ENCODE measurements at regions not wholly inside any gene's neighbourhood (a gene's known extent, or its start where the extent isn't known, plus 50 kb on each side); places are given as distances from the start of the nearest gene placed in this dataset.

- TF ChIP-seq CTCF (IDR thresholded peaks at IDR 0.05; ENCODE audit: unreplicated experiment) = no peak
- DNase-seq (ENCODE audit: low spot score in 2 of 2, unreplicated experiment in 2 of 2) = no peak
- Mint-ChIP-seq H3K27ac (no peak overlapping the region), H3K36me3 (no peaks in the 10 kb centered on the region), H3K4me3 (no peak overlapping the region), H3K9me3 (no peaks in the 10 kb centered on the region), H3K27me3 (ENCODE audit: low read depth) (peaks cover 11% of the 10 kb centered on the region), H3K4me1 (peaks cover 14% of the 10 kb centered on the region)
Observed at GRCh38 chr1:229857585-229857984, 209.5 kb upstream of the GALNT2 start.

GRCh38 chr1:229859026-229859425 is 208.0 kb upstream of the GALNT2 start:
- no peak overlapping the region for H3K4me3 Mint-ChIP-seq
- DNase-seq (ENCODE audit: low spot score in 2 of 2, unreplicated experiment in 2 of 2) = no peak
- no peaks in the 10 kb centered on the region for H3K9me3 Mint-ChIP-seq
- H3K36me3 Mint-ChIP-seq = no peaks in the 10 kb centered on the region
- H3K27me3 Mint-ChIP-seq (ENCODE audit: low read depth) = peaks cover 11% of the 10 kb centered on the region
- TF ChIP-seq CTCF (IDR thresholded peaks at IDR 0.05; ENCODE audit: unreplicated experiment) = no peak
- H3K27ac Mint-ChIP-seq = no peak overlapping the region
- H3K4me1 Mint-ChIP-seq = peaks cover 14% of the 10 kb centered on the region

- Mint-ChIP-seq H3K9me3 (no peaks in the 10 kb centered on the region), H3K4me3 (no peak overlapping the region), H3K27me3 (ENCODE audit: low read depth) (no peaks in the 10 kb centered on the region), H3K36me3 (no peaks in the 10 kb centered on the region), H3K4me1 (peaks cover 14% of the 10 kb centered on the region), H3K27ac (no peak overlapping the region)
- TF ChIP-seq CTCF (IDR thresholded peaks at IDR 0.05; ENCODE audit: unreplicated experiment) = no peak
- DNase-seq (ENCODE audit: low spot score in 2 of 2, unreplicated experiment in 2 of 2) = no peak
Observed at GRCh38 chr1:229860926-229861325, 206.1 kb upstream of the GALNT2 start.

- Mint-ChIP-seq H3K27me3 (ENCODE audit: low read depth) (no peaks in the 10 kb centered on the region), H3K9me3 (no peaks in the 10 kb centered on the region), H3K27ac (peak overlapping the region; percentile 55), H3K4me3 (no peak overlapping the region), H3K4me1 (peaks cover 14% of the 10 kb centered on the region), H3K36me3 (no peaks in the 10 kb centered on the region)
- no peak for TF ChIP-seq CTCF (IDR thresholded peaks at IDR 0.05; ENCODE audit: unreplicated experiment)
- DNase-seq (ENCODE audit: low spot score in 2 of 2, unreplicated experiment in 2 of 2) = no peak
Observed at GRCh38 chr1:229862017-229862774, 204.8 kb upstream of the GALNT2 start.

- TF ChIP-seq CTCF (IDR thresholded peaks at IDR 0.05; ENCODE audit: unreplicated experiment) = no peak
- Mint-ChIP-seq H3K4me3 (no peak overlapping the region), H3K4me1 (peaks cover 14% of the 10 kb centered on the region), H3K27me3 (ENCODE audit: low read depth) (no peaks in the 10 kb centered on the region), H3K9me3 (no peaks in the 10 kb centered on the region), H3K27ac (no peak overlapping the region), H3K36me3 (no peaks in the 10 kb centered on the region)
- DNase-seq (ENCODE audit: low spot score in 2 of 2, unreplicated experiment in 2 of 2) = no peak
Observed at GRCh38 chr1:229863651-229864545, 203.1 kb upstream of the GALNT2 start.

All from mesothelial cell of epicardium (in vitro differentiated cells).